Lung (tissue), 11 donors: ENCODE measurements at regions not wholly inside any gene's neighbourhood (a gene's known extent, or its start where the extent isn't known, plus 50 kb on each side); places are given as distances from the start of the nearest gene placed in this dataset.

ENCODE experiments used
- ATAC-seq: fragments of 200-7000 bp; cut with Tn5 transposase; one replicate; pipeline ENCODE4 v1.9.1; 2020; ENCODE audit warnings: moderate number of reproducible peaks; ENCODE audit not compliant: insufficient read depth, low FRiP score
- DNase-seq, 3 donors: peaks; one replicate each; pipeline ENCODE4 v3.0.0-alpha.2; 2013 to 2017
- H3K27ac ChIP-seq, 2 donors: one replicate each; pipeline ENCODE4 v1.5.1; 2013; ENCODE audit warnings: mild to moderate bottlenecking in 2 of 2, moderate library complexity in 2 of 2, control low read depth in 1 of 2, inconsistent platforms in 1 of 2, low read depth in 1 of 2, low read length in 1 of 2
- H3K27me3 ChIP-seq, 3 donors: one replicate each; pipeline ENCODE4 v1.5.1; 2013; ENCODE audit warnings: low read length in 2 of 3; ENCODE audit not compliant: control insufficient read depth in 3 of 3, insufficient read depth in 3 of 3
- H3K36me3 ChIP-seq, 4 donors: one replicate each; pipeline ENCODE4 v1.5.1; 2013; ENCODE audit warnings: low read length in 4 of 4, mild to moderate bottlenecking in 1 of 4, moderate library complexity in 1 of 4; ENCODE audit not compliant: control insufficient read depth in 4 of 4, insufficient read depth in 4 of 4
- H3K4me1 ChIP-seq, 5 donors: one replicate each; pipeline ENCODE4 v1.5.1; 2013; ENCODE audit warnings: low read length in 5 of 5, mild to moderate bottlenecking in 2 of 5, moderate library complexity in 1 of 5; ENCODE audit not compliant: control insufficient read depth in 5 of 5, insufficient read depth in 5 of 5
- H3K4me3 ChIP-seq: one replicate; pipeline ENCODE4 v1.5.1; 2013; ENCODE audit warnings: mild to moderate bottlenecking, control low read depth, moderate library complexity
- H3K9ac ChIP-seq, 2 donors: one replicate each; pipeline ENCODE4 v1.5.1; 2013; ENCODE audit warnings: low read length in 2 of 2, control low read depth in 1 of 2; ENCODE audit not compliant: insufficient read depth in 1 of 2
- H3K9me3 ChIP-seq, 4 donors: one replicate each; pipeline ENCODE4 v1.5.1; 2013; ENCODE audit warnings: low read length in 3 of 4, mild to moderate bottlenecking in 1 of 4, moderate library complexity in 1 of 4; ENCODE audit not compliant: control insufficient read depth in 4 of 4, insufficient read depth in 3 of 4
- WGBS, 2 donors: extraction: QIAGEN DNeasy Blood & Tissue Kit; methylation state at CpG; one replicate each; pipeline ENCODE4 v1.1.7; 2013; 5-methylcytosine and 5-hydroxymethylcytosine counted together
- TF ChIP-seq, protein P1 (sequence below): IDR thresholded peaks from 2 replicates; pipeline ENCODE4 v1.5.1; 2012; ENCODE audit warnings: mild to moderate bottlenecking; ENCODE audit errors: control extremely low read depth, extremely low read depth
- donor health status: control.
- donor health status: control.
- donor health status: Bipolar disorder and iron deficiency.
- donor health status: healthy.
- donor health status: DM: yes; HTN: yes; CAD: no.

GRCh38 chr4:111778543-111778942, 366.7 kb upstream of the FAM241A start:
- H3K36me3 ChIP-seq, result no peaks in the 10 kb centered on the region
- DNase-seq (peak in 1 of 3 donors; percentile 19), ATAC-seq (no peak)
- WGBS, 2 donors, result 62 to 76% methylated on average over 1 of the region's 1 CpG
- H3K9ac ChIP-seq, result no peak overlapping the region
- no peak overlapping the region for H3K4me3 ChIP-seq
- peaks cover 0 to 3% (median 0%) of the 10 kb centered on the region in 4 donors for H3K9me3 ChIP-seq
- no peaks in the 10 kb centered on the region for H3K27me3 ChIP-seq
- no peaks in the 10 kb centered on the region for H3K4me1 ChIP-seq
- H3K27ac ChIP-seq, result no peak overlapping the region
- TF ChIP-seq, protein P1, sequence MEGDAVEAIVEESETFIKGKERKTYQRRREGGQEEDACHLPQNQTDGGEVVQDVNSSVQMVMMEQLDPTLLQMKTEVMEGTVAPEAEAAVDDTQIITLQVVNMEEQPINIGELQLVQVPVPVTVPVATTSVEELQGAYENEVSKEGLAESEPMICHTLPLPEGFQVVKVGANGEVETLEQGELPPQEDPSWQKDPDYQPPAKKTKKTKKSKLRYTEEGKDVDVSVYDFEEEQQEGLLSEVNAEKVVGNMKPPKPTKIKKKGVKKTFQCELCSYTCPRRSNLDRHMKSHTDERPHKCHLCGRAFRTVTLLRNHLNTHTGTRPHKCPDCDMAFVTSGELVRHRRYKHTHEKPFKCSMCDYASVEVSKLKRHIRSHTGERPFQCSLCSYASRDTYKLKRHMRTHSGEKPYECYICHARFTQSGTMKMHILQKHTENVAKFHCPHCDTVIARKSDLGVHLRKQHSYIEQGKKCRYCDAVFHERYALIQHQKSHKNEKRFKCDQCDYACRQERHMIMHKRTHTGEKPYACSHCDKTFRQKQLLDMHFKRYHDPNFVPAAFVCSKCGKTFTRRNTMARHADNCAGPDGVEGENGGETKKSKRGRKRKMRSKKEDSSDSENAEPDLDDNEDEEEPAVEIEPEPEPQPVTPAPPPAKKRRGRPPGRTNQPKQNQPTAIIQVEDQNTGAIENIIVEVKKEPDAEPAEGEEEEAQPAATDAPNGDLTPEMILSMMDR, result no peak

DNA sequence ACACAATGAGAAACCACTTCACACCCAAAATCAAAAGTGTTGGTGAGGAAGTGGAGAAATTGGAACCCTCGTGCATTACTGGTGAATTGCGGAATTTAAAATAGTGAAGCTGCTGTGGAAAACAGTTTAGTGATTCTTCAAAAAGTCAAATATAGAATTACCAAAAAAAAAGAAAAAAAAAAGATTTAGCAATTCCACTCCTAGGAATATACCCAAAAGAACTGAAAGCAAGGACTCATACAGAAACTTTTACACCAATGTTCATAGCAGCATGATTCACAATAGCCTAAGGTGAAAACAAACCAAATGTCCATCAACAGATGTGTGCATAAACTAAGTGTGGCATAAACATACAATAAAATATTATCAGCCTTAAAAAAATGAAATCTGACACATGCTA, 364.3 kb upstream of the FAM241A start:
- H3K4me1 ChIP-seq, result no peaks in the 10 kb centered on the region
- H3K9me3 ChIP-seq, result peaks cover 0 to 3% (median 0%) of the 10 kb centered on the region in 4 donors
- no peak overlapping the region for H3K4me3 ChIP-seq
- H3K27me3 ChIP-seq, result no peaks in the 10 kb centered on the region
- ATAC-seq, result no peak
- TF ChIP-seq, protein P1, result no peak
- WGBS, 2 donors, result 86 to 91% methylated on average over 2 of the region's 2 CpGs
- H3K36me3 ChIP-seq, result no peaks in the 10 kb centered on the region
- H3K9ac ChIP-seq, result no peak overlapping the region
- DNase-seq, result no peak
- H3K27ac ChIP-seq, result no peak overlapping the region

GRCh38 chr4:111781611-111782010, 363.6 kb upstream of the FAM241A start:
- ATAC-seq (no peak), DNase-seq (no peak)
- WGBS, 2 donors, result 83 to 85% methylated on average over 5 of the region's 5 CpGs
- Histone ChIP-seq H3K27me3 (no peaks in the 10 kb centered on the region), H3K27ac (no peak overlapping the region), H3K4me1 (no peaks in the 10 kb centered on the region), H3K9ac (no peak overlapping the region), H3K36me3 (no peaks in the 10 kb centered on the region), H3K9me3 (peaks cover 0 to 3% (median 0%) of the 10 kb centered on the region in 4 donors), H3K4me3 (no peak overlapping the region)
- TF ChIP-seq, protein P1, result no peak

GRCh38 chr4:111788099-111788498, 357.2 kb upstream of the FAM241A start:
- DNase-seq, result peak in 1 of 3 donors; percentile 14
- H3K27me3 ChIP-seq, result peaks cover 0 to 7% (median 5%) of the 10 kb centered on the region in 3 donors
- 14 to 17% methylated on average over 21 of the region's 21 CpGs for WGBS, 2 donors

More at GRCh38 chr4:111788099-111788498, 357.2 kb upstream of the FAM241A start:
- H3K36me3 ChIP-seq, result no peaks in the 10 kb centered on the region
- no peak overlapping the region for H3K4me3 ChIP-seq
- no peaks in the 10 kb centered on the region for H3K9me3 ChIP-seq
- H3K9ac ChIP-seq, result no peak overlapping the region
- H3K27ac ChIP-seq, result no peak overlapping the region
- no peak for ATAC-seq
- TF ChIP-seq, protein P1, result no peak
- H3K4me1 ChIP-seq, result peaks cover 0 to 3% (median 0%) of the 10 kb centered on the region in 5 donors
